ENCODE measurements at regions not wholly inside any gene's neighbourhood (a gene's known extent, or its start where the extent isn't known, plus 50 kb on each side); places are given as distances from the start of the nearest gene placed in this dataset.

- intact Hi-C loops (cut with micrococcal nuclease) = no loop called here
- Histone ChIP-seq H3K4me3 (no peak overlapping the region), H2AFZ (ENCODE audit: low read depth, low read length) (no peak overlapping the region), H3K9ac (ENCODE audit: insufficient read depth in 1 of 2, low read depth in 2 of 2, low read length in 2 of 2) (no peak overlapping the region), H3K79me2 (ENCODE audit: control insufficient read depth, insufficient read depth, low read length) (no peaks in the 10 kb centered on the region), H3K4me1 (replicated peaks in 1 of 2; ENCODE audit: control insufficient read depth in 2 of 2, insufficient read depth in 2 of 2, low read length in 2 of 2) (no peaks in the 10 kb centered on the region), H3K36me3 (ENCODE audit: control insufficient read depth, insufficient read depth, low read length) (no peaks in the 10 kb centered on the region), H3K9me3 (replicated peaks; ENCODE audit: control insufficient read depth, insufficient read depth, low read depth, low read length) (no peaks in the 10 kb centered on the region), H4K20me1 (replicated peaks; ENCODE audit: control insufficient read depth, insufficient read depth, low read length) (no peaks in the 10 kb centered on the region), H3K27ac (ENCODE audit: extremely low read depth, low read depth, low read length) (no peak overlapping the region), H3K9me1 (ENCODE audit: control insufficient read depth, insufficient read depth, low read length) (no peaks in the 10 kb centered on the region), H3K27me3 (ENCODE audit: control insufficient read depth in 2 of 2, insufficient read depth in 2 of 2, low read length in 2 of 2) (no peaks in the 10 kb centered on the region), H3K4me2 (ENCODE audit: insufficient read depth, low read length) (no peak overlapping the region)
- FAIRE-seq (no peak), ATAC-seq (no peak), DNase-seq (ENCODE audit: extremely low read depth in 1 of 4, low spot score in 3 of 4) (no peak)
- 2% methylated on average over 5 of the region's 5 CpGs for WGBS (ENCODE audit: insufficient coverage, low coverage, missing lambda C conversion rate)
- POLR2A ChIA-PET = no interaction called here
- CTCF ChIA-PET (ENCODE audit: low intra/inter-chr PET ratio) = no interaction called here
- in situ Hi-C loops (cut with MboI) = no loop called here
- BruUV-seq (replicated peaks) = no TSS peak
- no peak for TF ChIP-seq GTF2A2 (tag; IDR thresholded peaks at IDR 0.05)
- no peak for TF ChIP-seq GATA2 (CRISPR knock-in tag; IDR thresholded peaks at IDR 0.05)
- no peak for TF ChIP-seq E2F6 (IDR thresholded peaks at IDR 0.05; ENCODE audit: borderline replicate concordance in 1 of 2, extremely low read depth in 1 of 2, insufficient read depth in 1 of 2, insufficient read length in 1 of 2, low read depth in 1 of 2, low read length in 1 of 2, poor library complexity in 1 of 2, severe bottlenecking in 1 of 2)
- no peak for TF ChIP-seq NBN (IDR thresholded peaks at IDR 0.05; ENCODE audit: low read depth)
- no peak for TF ChIP-seq ESRRA (IDR thresholded peaks at IDR 0.05; ENCODE audit: borderline replicate concordance, low read depth)
- no peak for TF ChIP-seq CXXC5 (CRISPR knock-in tag; IDR thresholded peaks at IDR 0.05)
- TF ChIP-seq ZNF232 (CRISPR knock-in tag; IDR thresholded peaks at IDR 0.05) = no peak
- TF ChIP-seq CEBPB (tag; IDR thresholded peaks at IDR 0.05) = no peak
- TF ChIP-seq ZEB2 (IDR thresholded peaks at IDR 0.05) = no peak
Measured at GRCh38 chr21:20440338-20440737, 557.9 kb upstream of the NCAM2 start.

Measured in K562 (cell line).